ENCODE measurements at regions not wholly inside any gene's neighbourhood (a gene's known extent, or its start where the extent isn't known, plus 50 kb on each side); places are given as distances from the start of the nearest gene placed in this dataset.

- no peak for DNase-seq
These were observed 164.0 kb downstream of the KLF5 start for GRCh38 chr13:73222627-73223305.

DNA sequence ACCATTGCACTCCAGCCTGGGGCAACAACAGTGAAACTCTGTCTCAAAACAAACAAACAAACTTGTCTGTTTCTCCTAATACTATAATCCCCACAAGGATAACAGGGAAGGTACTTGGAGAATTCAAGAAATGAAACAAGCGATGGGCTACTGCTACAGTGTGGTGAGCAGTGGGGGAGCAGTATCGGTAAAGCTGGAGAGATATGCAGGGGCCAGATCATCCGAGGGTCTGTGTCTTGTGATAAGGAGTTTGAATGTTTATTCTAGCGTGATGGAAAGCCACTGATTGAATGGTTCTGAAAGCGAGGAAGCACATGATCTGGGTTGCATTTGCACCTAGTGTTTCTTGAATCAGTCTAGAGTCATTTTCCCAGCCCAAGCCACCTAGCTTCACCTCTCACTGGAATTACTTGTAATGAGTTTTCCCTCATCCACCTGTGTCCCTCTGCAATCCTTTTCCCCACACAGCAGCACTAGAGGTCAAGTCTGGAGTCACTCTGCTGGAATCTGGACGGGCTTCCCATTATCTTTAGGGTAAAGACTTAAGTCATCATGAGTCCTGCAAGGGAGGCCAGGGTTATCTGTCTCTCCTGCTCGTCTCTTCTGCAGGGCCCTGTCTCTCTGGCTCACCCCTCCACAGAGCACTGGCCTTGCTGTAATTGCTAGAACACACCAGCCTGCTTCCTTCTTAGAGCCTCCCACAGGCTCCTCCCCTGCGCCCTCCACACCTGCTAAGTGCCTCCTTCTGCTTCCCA is 162.3 kb downstream of the KLF5 start:
- DNase-seq: no peak

GRCh38 chr13:73218181-73218580 is 159.4 kb downstream of the KLF5 start:
- no peak for DNase-seq

DNA sequence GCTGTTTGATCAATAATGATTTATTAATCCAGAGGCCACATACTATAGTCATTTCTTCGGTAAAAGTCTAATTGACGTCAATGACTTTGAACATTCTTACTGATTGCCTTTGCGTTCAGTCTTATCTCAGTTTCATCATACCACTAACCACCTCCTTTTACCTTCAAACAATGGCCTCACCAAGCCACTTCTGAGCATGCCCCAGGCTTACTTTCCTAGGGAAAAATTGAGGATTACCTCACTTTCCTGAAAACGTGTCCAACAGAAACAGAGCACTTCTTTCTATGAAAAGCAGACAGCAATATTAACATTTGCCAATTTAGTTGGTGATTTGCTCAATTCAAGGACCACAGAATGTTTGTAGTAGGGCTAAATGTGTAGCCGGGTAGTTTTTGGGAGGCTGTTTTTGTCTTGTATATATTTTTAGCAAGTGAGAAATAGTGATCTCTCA is 157.6 kb downstream of the KLF5 start:
- DNase-seq: no peak

- DNase-seq: no peak
These were observed 157.0 kb downstream of the KLF5 start for GRCh38 chr13:73215823-73216222.

DNA sequence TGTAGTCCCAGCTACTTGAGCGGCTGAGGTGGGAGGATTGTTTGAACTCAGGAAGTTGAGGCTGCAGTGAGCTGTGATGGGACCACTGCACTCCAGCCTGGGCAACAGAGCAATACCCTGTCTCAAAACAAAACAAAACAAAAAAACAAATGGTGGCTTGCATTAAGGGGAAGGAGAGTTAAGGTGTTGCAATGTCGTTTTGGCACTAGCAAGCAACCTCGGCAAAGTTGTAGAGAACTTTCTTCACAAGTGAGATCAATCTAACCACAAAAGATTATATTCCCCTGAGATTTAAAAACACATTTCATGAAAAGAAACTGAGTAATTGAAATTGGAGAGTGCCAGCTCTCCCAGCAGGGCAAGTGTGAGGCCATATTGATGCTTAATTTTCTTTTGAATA is 153.7 kb downstream of the KLF5 start:
- no peak for DNase-seq

- no peak for DNase-seq
These were observed 151.5 kb downstream of the KLF5 start for GRCh38 chr13:73210218-73210883.

- no peak for DNase-seq
These were observed 146.1 kb downstream of the KLF5 start for GRCh38 chr13:73204952-73205351.

DNA sequence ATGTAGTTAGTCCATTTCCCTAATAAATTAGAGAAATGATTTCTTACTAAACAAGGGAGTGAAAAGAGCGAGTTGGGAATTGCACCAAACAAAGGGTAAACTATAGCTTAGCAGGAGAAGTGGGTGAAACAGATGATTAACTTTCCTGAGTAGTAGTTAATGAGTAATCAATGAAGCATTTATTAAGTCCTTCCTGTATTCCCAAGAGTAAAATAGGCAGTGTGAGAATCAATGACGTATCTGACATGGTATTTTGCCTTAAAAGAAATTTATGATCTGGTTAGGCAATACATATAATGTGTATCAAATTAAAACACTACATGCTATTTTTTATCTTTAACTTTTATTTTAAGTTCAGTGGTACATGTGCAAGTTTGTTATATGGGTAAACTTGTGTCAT is 142.8 kb downstream of the KLF5 start:
- no peak for DNase-seq

GRCh38 chr13:73198991-73199411 is 140.2 kb downstream of the KLF5 start:
- DNase-seq: no peak

- DNase-seq: no peak
These were observed 136.3 kb downstream of the KLF5 start for GRCh38 chr13:73195091-73195490.

DNA sequence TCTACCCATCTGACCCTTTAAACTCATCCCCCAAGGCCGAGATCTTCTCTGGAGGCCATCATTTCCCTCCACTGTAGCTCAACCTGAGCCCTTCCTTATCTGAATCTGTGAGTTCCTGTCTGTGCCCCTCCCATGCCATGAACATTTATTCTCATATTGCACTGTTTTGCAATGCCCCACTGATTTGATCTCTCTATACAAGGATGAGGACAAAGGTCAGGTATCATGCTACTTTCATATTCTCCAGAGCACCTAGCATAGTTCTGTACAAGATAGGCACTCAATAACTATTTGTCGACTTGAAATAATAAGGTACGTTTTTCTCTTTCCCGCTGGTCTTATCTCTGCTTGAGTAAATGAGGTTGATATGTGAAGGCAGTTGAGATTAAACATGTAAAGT is 135.5 kb downstream of the KLF5 start:
- DNase-seq: no peak

- DNase-seq: no peak
These were observed 134.7 kb downstream of the KLF5 start for GRCh38 chr13:73193554-73193953.

GRCh38 chr13:73190477-73190876 is 131.7 kb downstream of the KLF5 start:
- no peak for DNase-seq

DNA sequence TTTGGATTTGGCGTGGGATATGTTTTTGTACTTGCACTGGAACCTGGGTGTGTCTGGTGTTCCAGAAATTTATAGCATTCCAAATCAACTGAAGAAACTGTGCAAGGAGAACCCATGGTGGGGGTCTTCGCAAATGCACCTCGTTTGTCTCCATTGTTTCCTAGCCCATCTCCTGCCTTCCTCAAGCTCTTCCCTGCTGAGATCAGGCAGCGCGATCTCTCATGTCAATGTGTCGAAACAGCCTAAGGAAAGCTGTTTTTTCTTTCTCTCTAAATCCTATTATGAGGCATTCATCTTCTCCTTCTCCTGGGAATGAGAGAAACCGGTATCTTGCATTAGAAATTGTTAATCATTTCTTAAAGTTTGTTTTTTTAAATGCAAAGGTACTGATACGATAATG is 131.0 kb downstream of the KLF5 start:
- no peak for DNase-seq

DNA sequence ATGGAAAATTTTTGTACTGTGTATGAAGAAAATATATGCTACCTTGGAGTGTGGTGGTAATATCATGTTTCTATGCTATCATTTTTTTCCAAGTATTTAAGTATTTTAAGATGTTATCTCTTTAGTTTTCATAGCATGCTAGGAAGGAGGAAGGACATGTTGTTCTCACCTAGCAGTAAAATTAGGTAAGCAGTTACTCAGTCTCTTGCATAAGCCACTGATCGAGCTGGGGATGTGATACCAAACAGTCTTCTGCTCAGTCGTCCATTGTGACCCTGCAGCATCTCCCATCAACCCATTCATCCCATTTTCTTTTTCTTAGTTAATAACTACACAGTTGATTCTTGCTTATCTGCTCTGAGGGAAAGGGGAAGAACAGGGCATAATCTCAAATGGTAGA is 130.6 kb downstream of the KLF5 start:
- no peak for DNase-seq

- no peak for DNase-seq
These were observed 128.3 kb downstream of the KLF5 start for GRCh38 chr13:73187106-73187505.

DNA sequence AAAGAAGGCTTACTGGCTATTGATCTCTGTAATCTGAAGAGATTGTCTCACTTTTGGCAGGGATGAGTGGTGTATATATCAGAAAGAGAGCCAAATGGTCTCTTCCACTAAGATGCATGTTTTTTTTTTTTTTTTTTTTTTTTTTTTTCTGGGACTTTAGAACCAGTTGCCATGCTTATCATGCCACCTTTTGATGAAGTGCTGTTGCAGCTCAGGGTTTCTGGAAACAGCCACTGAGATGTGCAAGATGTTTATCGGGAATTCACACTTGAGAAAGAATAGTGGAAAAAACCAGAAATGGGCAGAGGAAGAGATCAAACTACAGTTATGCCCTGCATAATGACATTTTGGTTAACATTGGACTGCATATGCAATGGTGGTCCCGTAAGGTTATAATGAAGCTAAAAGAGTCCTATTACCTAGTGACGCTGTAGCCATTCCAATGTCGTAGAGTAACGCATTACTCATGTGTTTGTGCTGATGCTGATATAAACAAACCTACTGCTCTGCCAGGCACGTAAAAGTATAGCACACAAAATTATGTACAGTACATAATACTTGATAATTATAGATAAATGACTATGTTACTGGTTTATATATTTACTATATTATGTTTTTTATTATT is 121.0 kb downstream of the KLF5 start:
- DNase-seq: no peak

GRCh38 chr13:73177916-73178565 is 119.2 kb downstream of the KLF5 start:
- DNase-seq: no peak

DNA sequence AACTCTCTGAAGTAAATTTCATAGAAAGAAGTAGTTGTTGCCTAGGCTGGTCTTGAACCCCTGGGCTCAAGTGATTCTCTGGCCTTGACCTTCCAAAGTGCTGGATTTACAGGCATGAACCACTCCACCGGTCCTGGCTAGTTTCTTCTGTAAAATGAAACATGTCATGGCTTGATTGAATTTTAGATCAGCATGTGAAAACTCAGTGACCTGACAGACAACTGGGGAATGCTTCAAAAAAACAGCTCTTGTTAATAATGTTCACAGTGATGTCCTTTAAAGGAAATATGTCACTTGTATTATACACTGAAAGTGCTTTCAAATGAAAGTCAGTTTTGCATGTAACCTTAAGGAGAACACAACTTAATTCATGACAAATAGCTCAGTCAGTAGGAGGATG is 118.2 kb downstream of the KLF5 start:
- DNase-seq: no peak

DNA sequence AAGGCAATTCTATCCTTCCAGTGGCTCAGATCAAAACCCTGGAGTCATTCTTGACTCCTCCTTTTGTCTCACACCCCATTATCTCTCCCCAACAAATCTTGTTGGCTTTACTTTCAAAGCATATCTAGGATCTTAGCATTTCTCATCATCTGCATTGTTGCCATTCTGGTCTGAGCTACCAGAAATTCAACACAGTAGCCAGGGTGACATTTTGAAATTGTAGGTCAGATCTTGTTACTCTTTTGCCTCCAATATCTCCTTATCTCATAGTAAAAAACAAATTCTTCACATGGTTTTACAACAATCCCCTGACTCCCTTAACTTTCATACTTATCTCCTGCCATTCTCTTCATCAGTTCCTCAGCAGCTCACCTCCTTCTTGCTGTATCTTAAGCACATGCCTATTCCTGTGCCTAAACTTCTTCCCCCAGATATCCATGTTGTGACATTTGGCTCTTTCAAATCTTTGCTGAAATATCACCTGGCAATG is 115.8 kb downstream of the KLF5 start:
- no peak for DNase-seq

GRCh38 chr13:73173279-73173811 is 114.5 kb downstream of the KLF5 start:
- no peak for DNase-seq

DNA sequence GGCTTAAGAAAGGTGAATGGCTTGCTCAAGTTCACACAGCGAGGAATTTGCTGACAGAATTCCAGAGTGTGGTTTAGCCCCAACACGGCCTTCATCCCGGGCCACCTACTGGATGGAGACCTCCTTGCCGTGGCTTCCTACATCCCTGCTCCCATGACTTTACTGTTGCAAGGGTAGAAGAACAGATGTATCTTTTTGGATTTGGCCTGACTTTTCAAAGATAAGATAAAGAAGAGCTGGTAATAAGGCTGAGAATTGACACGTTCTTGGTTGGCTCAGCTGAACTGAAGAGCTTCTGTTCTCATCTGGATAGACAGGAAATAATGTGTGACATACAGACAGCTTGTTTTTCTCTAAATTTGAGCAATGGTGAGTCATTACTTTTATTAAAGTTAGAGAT is 113.1 kb downstream of the KLF5 start:
- no peak for DNase-seq
